ENCODE measurements at regions not wholly inside any gene's neighbourhood (a gene's known extent, or its start where the extent isn't known, plus 50 kb on each side); places are given as distances from the start of the nearest gene placed in this dataset.

- H3K27me3 ChIP-seq (ENCODE audit: insufficient read depth, poor library complexity, severe bottlenecking) = no peaks in the 10 kb centered on the region
- no peak overlapping the region for H3K4me3 ChIP-seq (replicated peaks; ENCODE audit: insufficient read depth, low read length)
- H3K27ac ChIP-seq (replicated peaks) = no peak overlapping the region
- TF ChIP-seq SPI1 (IDR thresholded peaks at IDR 0.05; ENCODE audit: borderline replicate concordance, low read depth) (no peak), POLR2AphosphoS5 (IDR thresholded peaks at IDR 0.05; ENCODE audit: low read depth) (no peak), REST (IDR thresholded peaks at IDR 0.05; ENCODE audit: insufficient replicate concordance, low read depth) (no peak), GABPA (IDR thresholded peaks at IDR 0.05; ENCODE audit: low read depth) (no peak)
- DNase-seq (ENCODE audit: low read depth in 1 of 2, low spot score in 1 of 2) = no peak
These were observed 755.2 kb upstream of the RAG2 start for GRCh38 chr11:37353192-37353591.

GRCh38 chr11:37352485-37352884 is 754.4 kb upstream of the RAG2 start:
- Histone ChIP-seq H3K27ac (replicated peaks) (no peak overlapping the region), H3K27me3 (ENCODE audit: insufficient read depth, poor library complexity, severe bottlenecking) (no peaks in the 10 kb centered on the region), H3K4me3 (replicated peaks; ENCODE audit: insufficient read depth, low read length) (no peak overlapping the region)
- TF ChIP-seq GABPA (IDR thresholded peaks at IDR 0.05; ENCODE audit: low read depth) (no peak), REST (IDR thresholded peaks at IDR 0.05; ENCODE audit: insufficient replicate concordance, low read depth) (no peak), POLR2AphosphoS5 (IDR thresholded peaks at IDR 0.05; ENCODE audit: low read depth) (no peak), CTCF (IDR thresholded peaks at IDR 0.05; ENCODE audit: insufficient read depth, low read length) (no peak), SPI1 (IDR thresholded peaks at IDR 0.05; ENCODE audit: borderline replicate concordance, low read depth) (no peak)
- no peak for DNase-seq (ENCODE audit: low read depth in 1 of 2, low spot score in 1 of 2)

GRCh38 chr11:37343290-37343689 is 745.3 kb upstream of the RAG2 start:
- TF ChIP-seq GABPA (IDR thresholded peaks at IDR 0.05; ENCODE audit: low read depth) (no peak), SPI1 (IDR thresholded peaks at IDR 0.05; ENCODE audit: borderline replicate concordance, low read depth) (no peak), REST (IDR thresholded peaks at IDR 0.05; ENCODE audit: insufficient replicate concordance, low read depth) (no peak), POLR2AphosphoS5 (IDR thresholded peaks at IDR 0.05; ENCODE audit: low read depth) (no peak), CTCF (IDR thresholded peaks at IDR 0.05; ENCODE audit: insufficient read depth, low read length) (no peak)
- H3K4me3 ChIP-seq (replicated peaks; ENCODE audit: insufficient read depth, low read length) = no peak overlapping the region
- no peaks in the 10 kb centered on the region for H3K27me3 ChIP-seq (ENCODE audit: insufficient read depth, poor library complexity, severe bottlenecking)
- no peak overlapping the region for H3K27ac ChIP-seq (replicated peaks)
- no peak for DNase-seq (ENCODE audit: low read depth in 1 of 2, low spot score in 1 of 2)

Measured in HL-60 (cell line).